ENCODE measurements at regions not wholly inside any gene's neighbourhood (a gene's known extent, or its start where the extent isn't known, plus 50 kb on each side); places are given as distances from the start of the nearest gene placed in this dataset.

DNA sequence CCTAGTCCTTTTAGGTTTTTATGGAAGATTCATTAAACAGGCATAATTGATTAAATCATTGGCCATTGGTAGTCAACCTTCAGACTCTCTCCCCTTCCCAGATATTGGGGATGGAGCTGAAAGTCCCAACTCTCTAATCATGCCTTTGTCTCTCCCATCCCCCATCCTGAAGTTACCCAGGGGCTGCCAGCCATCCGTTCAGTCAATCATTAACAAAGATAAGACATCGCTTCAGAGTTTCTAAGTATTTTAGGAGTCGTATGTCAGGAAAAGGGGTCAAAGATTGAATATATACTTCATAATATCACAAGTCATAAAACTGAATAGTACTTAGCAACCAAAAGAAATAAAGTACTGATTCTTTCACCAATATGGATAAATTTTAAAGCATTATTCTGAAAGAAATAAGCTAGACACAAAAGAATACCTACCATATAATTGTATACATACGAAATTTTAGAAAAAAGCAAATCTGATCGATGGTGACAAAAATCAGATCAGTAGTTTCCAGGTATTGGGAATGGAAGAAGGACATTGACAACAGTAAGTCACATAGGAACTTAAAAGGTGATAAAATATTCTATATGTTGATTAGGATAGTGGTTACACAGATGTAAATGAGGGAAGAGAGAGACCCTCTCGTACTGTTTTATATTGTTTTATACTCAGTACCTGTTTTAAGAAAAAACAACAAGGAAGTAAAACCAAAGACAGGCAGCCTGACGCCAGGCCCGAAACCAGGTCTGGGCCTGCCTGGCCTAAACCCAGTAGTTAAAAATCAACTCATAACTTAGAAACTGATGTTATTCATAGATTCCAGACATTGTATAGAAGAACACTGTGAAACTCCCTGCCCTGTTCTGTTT is 414.4 kb downstream of the DAD1 start:
- no peak for TF ChIP-seq REST (IDR thresholded peaks at IDR 0.05; ENCODE audit: low read depth)
- TF ChIP-seq, protein P1, sequence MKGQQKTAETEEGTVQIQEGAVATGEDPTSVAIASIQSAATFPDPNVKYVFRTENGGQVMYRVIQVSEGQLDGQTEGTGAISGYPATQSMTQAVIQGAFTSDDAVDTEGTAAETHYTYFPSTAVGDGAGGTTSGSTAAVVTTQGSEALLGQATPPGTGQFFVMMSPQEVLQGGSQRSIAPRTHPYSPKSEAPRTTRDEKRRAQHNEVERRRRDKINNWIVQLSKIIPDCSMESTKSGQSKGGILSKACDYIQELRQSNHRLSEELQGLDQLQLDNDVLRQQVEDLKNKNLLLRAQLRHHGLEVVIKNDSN (IDR thresholded peaks at IDR 0.05) = no peak
- no peak for TF ChIP-seq RAD21 (IDR thresholded peaks at IDR 0.05; ENCODE audit: low read depth)
- no peak for TF ChIP-seq TAF1 (IDR thresholded peaks at IDR 0.05; ENCODE audit: low read depth)
- no peak for TF ChIP-seq EP300 (IDR thresholded peaks at IDR 0.05; ENCODE audit: borderline replicate concordance)
